ENCODE measurements at regions not wholly inside any gene's neighbourhood (a gene's known extent, or its start where the extent isn't known, plus 50 kb on each side); places are given as distances from the start of the nearest gene placed in this dataset.

DNA sequence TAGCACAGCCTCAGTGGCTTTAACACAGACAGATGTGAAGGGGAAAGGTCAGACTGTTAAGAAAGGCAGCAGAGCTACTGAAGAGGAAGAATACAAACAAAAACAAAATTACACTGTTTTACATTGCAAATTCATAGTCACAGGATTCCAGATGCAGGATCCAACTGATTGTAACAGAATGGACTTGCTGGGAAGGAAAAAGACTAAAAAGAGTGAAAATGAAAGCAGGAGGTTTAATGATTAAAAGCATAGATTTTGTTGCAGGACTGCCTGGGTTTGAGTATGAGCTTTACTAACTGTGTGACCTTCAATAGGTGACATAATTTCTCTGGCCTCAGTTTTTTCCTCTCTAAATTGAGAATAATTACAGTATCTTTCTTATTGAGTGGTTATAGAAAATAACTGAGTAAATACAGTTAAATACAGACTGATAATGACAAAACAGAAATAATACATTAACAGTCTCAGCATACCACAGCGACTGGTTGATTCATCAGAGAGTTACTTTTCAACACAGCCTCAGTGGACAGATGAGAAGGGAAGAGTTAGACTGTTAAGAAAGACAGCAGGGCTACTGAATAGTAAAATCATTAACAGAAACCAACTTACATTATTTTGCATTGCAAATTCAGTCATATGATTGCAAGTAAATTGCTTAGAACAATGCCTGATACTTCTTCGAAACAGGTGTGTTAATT lies 704.2 kb upstream of the TENM4 start:
- ChIA-PET POLR2A (no interaction called here), CTCF (no interaction called here)
- no peak for DNase-seq (ENCODE audit: low read depth)
- Histone ChIP-seq H3K4me3 (ENCODE audit: low read depth, low read length) (no peak overlapping the region), H3K27me3 (ENCODE audit: control insufficient read depth, insufficient read depth, low read length) (no peaks in the 10 kb centered on the region; the same call in 1 of the 2 replicates), H3K36me3 (ENCODE audit: control insufficient read depth, insufficient read depth, low read length) (no peaks in the 10 kb centered on the region)
- TF ChIP-seq, protein P1, sequence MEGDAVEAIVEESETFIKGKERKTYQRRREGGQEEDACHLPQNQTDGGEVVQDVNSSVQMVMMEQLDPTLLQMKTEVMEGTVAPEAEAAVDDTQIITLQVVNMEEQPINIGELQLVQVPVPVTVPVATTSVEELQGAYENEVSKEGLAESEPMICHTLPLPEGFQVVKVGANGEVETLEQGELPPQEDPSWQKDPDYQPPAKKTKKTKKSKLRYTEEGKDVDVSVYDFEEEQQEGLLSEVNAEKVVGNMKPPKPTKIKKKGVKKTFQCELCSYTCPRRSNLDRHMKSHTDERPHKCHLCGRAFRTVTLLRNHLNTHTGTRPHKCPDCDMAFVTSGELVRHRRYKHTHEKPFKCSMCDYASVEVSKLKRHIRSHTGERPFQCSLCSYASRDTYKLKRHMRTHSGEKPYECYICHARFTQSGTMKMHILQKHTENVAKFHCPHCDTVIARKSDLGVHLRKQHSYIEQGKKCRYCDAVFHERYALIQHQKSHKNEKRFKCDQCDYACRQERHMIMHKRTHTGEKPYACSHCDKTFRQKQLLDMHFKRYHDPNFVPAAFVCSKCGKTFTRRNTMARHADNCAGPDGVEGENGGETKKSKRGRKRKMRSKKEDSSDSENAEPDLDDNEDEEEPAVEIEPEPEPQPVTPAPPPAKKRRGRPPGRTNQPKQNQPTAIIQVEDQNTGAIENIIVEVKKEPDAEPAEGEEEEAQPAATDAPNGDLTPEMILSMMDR (IDR thresholded peaks at IDR 0.05; ENCODE audit: insufficient read depth, low read depth, low read length), result no peak

DNA sequence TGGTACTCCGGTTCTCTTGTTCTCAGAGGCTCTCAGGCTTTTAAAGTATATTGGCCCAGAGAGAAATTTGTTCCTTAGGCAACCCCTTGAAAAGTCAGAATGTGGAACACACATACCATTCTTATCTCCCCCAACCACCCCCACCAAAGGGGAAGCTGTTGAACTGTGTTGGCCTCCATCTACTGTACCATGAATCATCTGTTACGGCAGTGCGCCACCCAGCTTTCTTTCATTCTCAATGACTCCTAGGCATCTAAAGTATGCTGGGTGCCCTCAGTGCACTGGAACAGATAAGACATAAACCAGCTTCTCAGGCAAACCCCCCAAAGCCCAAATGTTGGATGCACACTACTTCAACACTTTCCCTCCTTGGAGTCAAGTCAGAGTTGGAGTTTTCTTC lies 696.2 kb upstream of the TENM4 start:
- ChIA-PET CTCF (interaction anchor here (1.0 kb wide), 1 partner anchor 18 kb away, joined by 3 read pairs; no protein-coding TSS in a partner anchor), POLR2A (no interaction called here)
- TF ChIP-seq, protein P1 (IDR thresholded peaks at IDR 0.05; ENCODE audit: insufficient read depth, low read depth, low read length), result no peak
- H3K27me3 ChIP-seq (ENCODE audit: control insufficient read depth, insufficient read depth, low read length), result no peaks in the 10 kb centered on the region
- no peaks in the 10 kb centered on the region for H3K36me3 ChIP-seq (ENCODE audit: control insufficient read depth, insufficient read depth, low read length)
- no peak for DNase-seq (ENCODE audit: low read depth)
- no peak overlapping the region for H3K4me3 ChIP-seq (ENCODE audit: low read depth, low read length)

GRCh38 chr11:80129396-80129795 lies 688.6 kb upstream of the TENM4 start:
- POLR2A ChIA-PET, result no interaction called here
- no peak for DNase-seq (ENCODE audit: low read depth)
- H3K4me3 ChIP-seq (ENCODE audit: low read depth, low read length), result no peak overlapping the region
- CTCF ChIA-PET, result interaction anchor here (0.6 to 1.4 kb wide), 3 partner anchors 27 to 1333 kb away, joined by 3 to 5 read pairs (median 5); no protein-coding TSS in a partner anchor
- H3K27me3 ChIP-seq (ENCODE audit: control insufficient read depth, insufficient read depth, low read length), result no peaks in the 10 kb centered on the region
- H3K36me3 ChIP-seq (ENCODE audit: control insufficient read depth, insufficient read depth, low read length), result no peaks in the 10 kb centered on the region
- TF ChIP-seq, protein P1 (IDR thresholded peaks at IDR 0.05; ENCODE audit: insufficient read depth, low read depth, low read length), result no peak

- no peak for DNase-seq (ENCODE audit: low read depth)
- Histone ChIP-seq H3K36me3 (ENCODE audit: control insufficient read depth, insufficient read depth, low read length) (no peaks in the 10 kb centered on the region), H3K4me3 (ENCODE audit: low read depth, low read length) (no peak overlapping the region), H3K27me3 (ENCODE audit: control insufficient read depth, insufficient read depth, low read length) (no peaks in the 10 kb centered on the region; the same call in 1 of the 2 replicates)
- POLR2A ChIA-PET, result no interaction called here
- TF ChIP-seq, protein P1 (IDR thresholded peaks at IDR 0.05; ENCODE audit: insufficient read depth, low read depth, low read length), result no peak
- CTCF ChIA-PET, result no interaction called here
Measured at GRCh38 chr11:80122211-80122610, 681.4 kb upstream of the TENM4 start.

DNA sequence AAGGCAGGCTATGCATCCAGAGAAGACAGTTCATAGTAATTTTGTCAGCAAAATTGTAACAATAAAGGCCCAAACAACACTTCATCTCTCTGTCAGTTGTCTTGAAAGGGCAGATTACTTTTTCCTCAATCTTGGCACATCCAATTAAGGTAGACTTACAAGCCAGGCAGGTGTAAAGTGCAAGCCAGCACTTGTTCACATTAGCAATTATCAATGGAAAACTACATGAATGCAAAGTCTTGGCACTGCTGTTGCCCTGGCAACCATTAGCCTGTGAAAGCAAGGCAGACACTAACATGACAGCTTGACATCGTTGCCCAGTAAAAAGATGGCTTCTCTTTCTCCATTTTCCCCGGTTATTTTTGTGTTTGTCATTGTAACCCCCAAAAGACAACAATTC lies 677.2 kb upstream of the TENM4 start:
- CTCF ChIA-PET, result no interaction called here
- DNase-seq (ENCODE audit: low read depth), result no peak
- H3K4me3 ChIP-seq (ENCODE audit: low read depth, low read length), result no peak overlapping the region
- POLR2A ChIA-PET, result no interaction called here
- H3K27me3 ChIP-seq (ENCODE audit: control insufficient read depth, insufficient read depth, low read length), result no peaks in the 10 kb centered on the region; the same call in 1 of the 2 replicates
- TF ChIP-seq, protein P1 (IDR thresholded peaks at IDR 0.05; ENCODE audit: insufficient read depth, low read depth, low read length), result no peak
- H3K36me3 ChIP-seq (ENCODE audit: control insufficient read depth, insufficient read depth, low read length), result no peaks in the 10 kb centered on the region
